HCT116 (cell line): ENCODE measurements at regions not wholly inside any gene's neighbourhood (a gene's known extent, or its start where the extent isn't known, plus 50 kb on each side); places are given as distances from the start of the nearest gene placed in this dataset.

Experiments
- ATAC-seq: fragments of 200-7000 bp; cut with Tn5 transposase; 2 replicates; pipeline ENCODE4 v1.9.1; 2020; ENCODE audit warnings: mild to moderate bottlenecking, moderate library complexity
- BruUV-seq: library from RNA; stranded (reverse); fragments of 400-500 nt; replicated peaks from 2 replicates; lab custom pipeline; 2021; lab: Mats Ljungman, UMichigan
- CTCF ChIA-PET: fragments of 300-600 bp; sonication (Branson Sonifier 250); formaldehyde crosslinking; loops from one replicate; lab custom pipeline; 2021; ENCODE audit warnings: antibody characterized with exemption; lab: Charles Lee
- POLR2A ChIA-PET: fragments of 300-600, 350-600 bp; sonication (Branson Sonifier 250); formaldehyde crosslinking; loops from one replicate; lab custom pipeline; 2021; ENCODE audit warnings: antibody characterized with exemption; lab: Charles Lee
- RAD21 ChIA-PET, 2 experiments: fragments of 300-600 bp; sonication (Branson Sonifier 250); formaldehyde crosslinking; loops; one replicate each; lab custom pipeline; 2023; ENCODE audit warnings: low total read pairs in 2 of 2; ENCODE audit not compliant: uncharacterized antibody in 2 of 2, unreplicated experiment in 2 of 2, low non-redundant PET in 1 of 2; lab: Charles Lee
- DNase-seq: peaks from one replicate; pipeline ENCODE4 v3.0.0-alpha.2; 2010; ENCODE audit warnings: low read depth, low spot score
- H2AFZ ChIP-seq: fragments of 200-600 bp; shearing (Covaris generic), sonication (generic); 2 replicates; pipeline ENCODE4 v1.6.1; 2017; ENCODE audit warnings: low read depth, mixed run types, mixed read lengths, antibody characterized with exemption, low read length; ENCODE audit not compliant: poor library complexity, severe bottlenecking
- H3K27ac ChIP-seq: 2 replicates; pipeline ENCODE4 v1.5.1; 2012; ENCODE audit warnings: low read depth, low read length
- H3K27me3 ChIP-seq: fragments of 200-600 bp; sonication (generic); 2 replicates; pipeline ENCODE4 v1.6.1; 2016; ENCODE audit warnings: mixed run types, low read length, mixed read lengths; ENCODE audit not compliant: insufficient read depth
- H3K36me3 ChIP-seq, 2 experiments: fragments of 200-500 bp in 1 of 2; fragments of 200-600 bp in 1 of 2; sonication (Bioruptor generic) in 1 of 2; sonication (generic) in 1 of 2; 2 replicates each; pipeline versions ENCODE4 v1.5.1 to v1.6.1; 2014 to 2016; ENCODE audit warnings: low read length in 2 of 2, inconsistent platforms in 1 of 2, mixed read lengths in 1 of 2, mixed run types in 1 of 2; ENCODE audit not compliant: insufficient read depth in 2 of 2, control insufficient read depth in 1 of 2
- H3K4me1 ChIP-seq, 2 experiments: fragments of 200-600 bp in 1 of 2; sonication (generic) in 1 of 2; 2 replicates each; pipeline versions ENCODE4 v1.5.1 to v1.6.1; 2012 to 2017; ENCODE audit warnings: low read length in 2 of 2, inconsistent platforms in 1 of 2, mild to moderate bottlenecking in 1 of 2, mixed read lengths in 1 of 2, mixed run types in 1 of 2, moderate library complexity in 1 of 2; ENCODE audit not compliant: insufficient read depth in 2 of 2, control insufficient read depth in 1 of 2
- H3K4me2 ChIP-seq: fragments of 200-600 bp; sonication (generic); 2 replicates; pipeline ENCODE4 v1.6.1; 2017; ENCODE audit warnings: mixed run types, low read length, mixed read lengths
- H3K4me3 ChIP-seq, 2 experiments: fragments of 200-600 bp in 1 of 2; sonication (generic) in 1 of 2; replicated peaks in 1 of 2; 2 replicates each; pipeline ENCODE4 v1.5.1; 2011 to 2016; ENCODE audit warnings: low read length in 2 of 2, control low read depth in 1 of 2, low read depth in 1 of 2, mild to moderate bottlenecking in 1 of 2, mixed read lengths in 1 of 2, mixed run types in 1 of 2
- H3K79me2 ChIP-seq: fragments of 200-600 bp; sonication (generic); 2 replicates; pipeline ENCODE4 v1.6.1; 2017; ENCODE audit warnings: mild to moderate bottlenecking, mixed run types, low read length, moderate library complexity, mixed read lengths; ENCODE audit not compliant: insufficient read depth
- H3K9ac ChIP-seq: fragments of 200-600 bp; sonication (generic); 2 replicates; pipeline ENCODE4 v1.6.1; 2016; ENCODE audit warnings: low read length, mixed read lengths
- H3K9me2 ChIP-seq: fragments of 200-600 bp; sonication (generic), shearing (Covaris generic); 2 replicates; pipeline ENCODE4 v1.6.1; 2017; ENCODE audit warnings: mixed run types, mild to moderate bottlenecking, moderate library complexity; ENCODE audit not compliant: insufficient read depth
- H3K9me3 ChIP-seq, 2 experiments: fragments of 200-500 bp in 1 of 2; fragments of 200-600 bp in 1 of 2; sonication (Bioruptor generic) in 1 of 2; sonication (generic) in 1 of 2; 2 replicates each; pipeline ENCODE4 v1.6.1; 2014 to 2017; ENCODE audit warnings: low read length in 2 of 2, mixed read lengths in 2 of 2, inconsistent platforms in 1 of 2, low read depth in 1 of 2, mild to moderate bottlenecking in 1 of 2, mixed run types in 1 of 2, moderate library complexity in 1 of 2; ENCODE audit not compliant: control insufficient read depth in 1 of 2, insufficient read depth in 1 of 2
- H4K20me1 ChIP-seq: fragments of 200-600 bp; sonication (generic), shearing (Covaris generic); 2 replicates; pipeline ENCODE4 v1.6.1; 2017; ENCODE audit warnings: mixed run types, mild to moderate bottlenecking, moderate library complexity; ENCODE audit not compliant: insufficient read depth
- ATF3 ChIP-seq: IDR thresholded peaks from 2 replicates; pipeline ENCODE4 v1.6.1; 2012
- CEBPB ChIP-seq: IDR thresholded peaks from 2 replicates; pipeline ENCODE4 v1.6.1; 2012; ENCODE audit warnings: low read depth
- CTCF ChIP-seq, 3 experiments: fragments of 200-600 bp in 1 of 3; sonication (generic) in 1 of 3; IDR thresholded peaks in 2 of 3; conservative IDR thresholded peaks in 1 of 3; 2 replicates each; pipeline ENCODE4 v1.5.1; 2012 to 2017; ENCODE audit warnings: low read depth in 2 of 3, low read length in 2 of 3, antibody characterized with exemption in 1 of 3, borderline replicate concordance in 1 of 3, control low read depth in 1 of 3, mild to moderate bottlenecking in 1 of 3, mixed read lengths in 1 of 3, mixed run types in 1 of 3, moderate library complexity in 1 of 3; ENCODE audit not compliant: insufficient read depth in 1 of 3
- ELF1 ChIP-seq: IDR thresholded peaks from 2 replicates; pipeline ENCODE4 v1.6.1; 2012; ENCODE audit warnings: low read depth, borderline replicate concordance
- EZH2 ChIP-seq: fragments of 200-600 bp; sonication (generic); IDR thresholded peaks from 2 replicates; pipeline ENCODE4 v1.6.1; 2017; ENCODE audit warnings: antibody characterized with exemption, mixed run types
- EZH2phosphoT487 ChIP-seq: fragments of 200-600 bp; IDR thresholded peaks from 2 replicates; pipeline ENCODE4 v1.6.1; 2018; ENCODE audit warnings: antibody characterized with exemption, borderline replicate concordance
- MAX ChIP-seq: IDR thresholded peaks from 2 replicates; pipeline ENCODE4 v1.6.1; 2012
- POLR2A ChIP-seq: IDR thresholded peaks from 2 replicates; pipeline ENCODE4 v1.7.0; 2011; ENCODE audit warnings: borderline replicate concordance; ENCODE audit not compliant: insufficient read depth, insufficient read length; ENCODE audit errors: extremely low read depth
- RAD21 ChIP-seq: IDR thresholded peaks from 2 replicates; pipeline ENCODE4 v1.6.1; 2012; ENCODE audit warnings: low read depth, mild to moderate bottlenecking
- SIN3A ChIP-seq: IDR thresholded peaks from 2 replicates; pipeline ENCODE4 v1.6.1; 2012; ENCODE audit warnings: low read depth
- TCF7L2 ChIP-seq: IDR thresholded peaks from 2 replicates; pipeline ENCODE4 v1.7.0; 2011; ENCODE audit warnings: borderline replicate concordance, inconsistent platforms; ENCODE audit not compliant: insufficient read depth, insufficient read length; ENCODE audit errors: extremely low read depth
- YY1 ChIP-seq: IDR thresholded peaks from 2 replicates; pipeline ENCODE4 v1.6.1; 2011; ENCODE audit warnings: low read length, low read depth, moderate library complexity, mild to moderate bottlenecking; ENCODE audit not compliant: insufficient replicate concordance; ENCODE audit errors: extremely low read depth
- ZBTB33 ChIP-seq: IDR thresholded peaks from 2 replicates; pipeline ENCODE4 v1.6.1; 2011; ENCODE audit warnings: mild to moderate bottlenecking, low read length, moderate library complexity; ENCODE audit not compliant: insufficient replicate concordance; ENCODE audit errors: extremely low read depth
- ZFX ChIP-seq: fragments of 450-650 bp; IDR thresholded peaks from 2 replicates; pipeline ENCODE4 v1.6.1; 2017
- ZNF274 ChIP-seq: fragments of 200-500 bp; sonication (Bioruptor generic); IDR thresholded peaks from 2 replicates; pipeline ENCODE4 v1.6.1; 2014; ENCODE audit warnings: mild to moderate bottlenecking, low read depth, low read length, inconsistent platforms
- intact Hi-C: fragments of 100-400 bp; cut with micrococcal nuclease; formaldehyde crosslinking; loops from 2 replicates; pipeline ENCODE4 v1.10.0; 2022

GRCh38 chr14:38108681-38109080, 99.0 kb upstream of the SSTR1 start:
- Histone ChIP-seq H3K79me2 (no peaks in the 10 kb centered on the region), H3K9me3 (no peaks in the 10 kb centered on the region), H3K9ac (no peak overlapping the region), H3K27me3 (no peaks in the 10 kb centered on the region), H4K20me1 (no peaks in the 10 kb centered on the region), H3K36me3 (no peaks in the 10 kb centered on the region), H3K9me2 (no peaks in the 10 kb centered on the region), H3K4me3 (no peak overlapping the region), H3K27ac (no peak overlapping the region), H2AFZ (no peak overlapping the region), H3K4me1 (no peaks in the 10 kb centered on the region)
- ChIA-PET CTCF (no interaction called here), RAD21 (no interaction called here), POLR2A (interaction anchor here (0.6 kb wide), 1 partner anchor 26 kb away, joined by 3 read pairs; no protein-coding TSS in a partner anchor)
- BruUV-seq: no TSS peak
- ATAC-seq: no peak
- intact Hi-C loops: no loop called here
- TF ChIP-seq ATF3 (no peak), EZH2 (no peak), CEBPB (no peak), CTCF (IDR thresholded peaks at IDR 0.05 in 2 of 3, conservative IDR thresholded peaks at IDR 0.05 in 1 of 3; ENCODE audit: borderline replicate concordance in 1 of 3, insufficient read depth in 1 of 3, low read depth in 2 of 3, low read length in 2 of 3) (no peak), EZH2phosphoT487 (no peak), ZFX (no peak), TCF7L2 (no peak), RAD21 (no peak), YY1 (no peak), POLR2A (no peak), MAX (no peak), ZBTB33 (no peak), ZNF274 (no peak), SIN3A (no peak), ELF1 (no peak)
- TF ChIP-seq, all 23 proteins: peak for 0
- H3K4me2 ChIP-seq: no peak overlapping the region
- DNase-seq: no peak
